GM19351 (cell line): ENCODE measurements at regions not wholly inside any gene's neighbourhood (a gene's known extent, or its start where the extent isn't known, plus 50 kb on each side); places are given as distances from the start of the nearest gene placed in this dataset.

Experiments
- ATAC-seq: cut with Tn5 transposase; IDR thresholded peaks from one replicate; pipeline ENCODE4 v1.9.1; 2021; ENCODE audit warnings: mild to moderate bottlenecking, moderate library complexity; ENCODE audit not compliant: unreplicated experiment

DNA sequence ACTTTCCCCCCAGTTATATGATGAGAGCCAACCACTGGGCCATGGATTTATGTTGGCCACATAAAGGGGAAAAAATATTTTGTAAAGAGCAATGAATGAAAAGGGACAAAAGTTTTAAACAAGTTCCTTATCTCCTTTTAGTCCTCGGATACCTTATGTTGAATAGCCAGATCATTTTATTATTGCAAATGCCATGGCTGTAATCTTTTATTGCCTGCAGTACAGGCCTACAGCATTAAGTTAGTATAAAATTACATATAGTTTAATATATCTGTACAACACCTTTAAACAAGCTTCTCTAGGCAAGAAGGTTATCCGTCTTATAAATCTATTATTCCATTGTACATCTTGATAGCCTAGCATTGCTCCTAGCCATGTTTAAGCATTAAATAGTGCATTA lies 93.9 kb upstream of the SLC35B3 start:
- no peak for ATAC-seq

DNA sequence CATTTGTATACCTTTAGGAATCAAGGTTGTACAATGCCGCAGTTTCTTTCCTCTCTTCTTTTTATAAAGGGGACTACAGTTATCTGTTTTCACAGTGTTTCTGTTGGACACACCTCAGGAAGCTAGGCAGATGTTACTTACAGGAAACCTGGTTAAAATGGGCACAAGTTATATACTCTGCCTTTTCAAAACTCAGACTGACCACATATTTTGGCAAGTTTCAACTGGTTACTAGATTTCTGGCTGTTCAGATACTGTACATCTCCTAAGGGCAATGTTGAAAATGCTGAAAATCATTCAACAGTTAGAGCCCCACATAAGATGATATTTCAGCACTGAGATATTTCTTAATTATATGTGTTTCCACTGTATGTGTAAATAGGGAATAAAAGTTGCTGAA lies 92.5 kb upstream of the SLC35B3 start:
- ATAC-seq: no peak

DNA sequence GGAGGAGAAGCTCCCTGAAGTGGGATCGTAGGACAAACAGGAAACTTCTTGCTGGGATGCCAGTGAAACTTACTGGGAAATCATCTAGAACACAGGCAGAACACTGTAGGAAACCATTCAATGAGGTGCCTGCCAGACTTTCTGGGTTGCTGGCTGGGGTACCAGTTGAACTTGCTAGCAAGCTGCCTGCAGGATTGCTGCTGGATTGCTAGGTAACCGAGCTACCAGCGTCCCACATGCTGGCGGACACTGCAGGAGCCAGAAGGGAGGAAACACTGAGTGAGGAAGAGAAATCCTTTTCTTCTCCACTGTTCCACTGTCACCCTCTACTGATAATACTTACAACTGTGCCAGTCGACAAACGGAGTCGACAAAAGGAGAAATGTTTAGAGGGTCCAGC lies 91.3 kb upstream of the SLC35B3 start:
- no peak for ATAC-seq

DNA sequence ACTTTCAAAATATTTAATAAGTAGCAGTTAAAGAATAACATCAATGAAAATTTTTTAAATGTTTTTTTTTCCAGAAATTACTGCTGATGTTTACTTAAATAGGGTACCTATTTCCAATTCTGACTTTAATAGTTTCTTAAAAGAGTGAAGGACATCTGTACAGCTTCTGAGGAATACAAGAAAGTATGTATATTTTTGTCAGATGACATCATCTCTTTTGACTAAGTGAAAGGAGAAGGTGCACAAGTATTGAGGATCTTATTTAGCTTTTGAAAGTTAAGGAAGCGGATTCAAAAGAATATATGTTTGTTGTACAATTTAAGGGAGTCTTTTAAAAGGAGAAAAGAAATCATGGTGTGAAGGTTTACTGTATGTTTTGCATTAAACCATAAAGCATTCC lies 90.0 kb upstream of the SLC35B3 start:
- no peak for ATAC-seq

DNA sequence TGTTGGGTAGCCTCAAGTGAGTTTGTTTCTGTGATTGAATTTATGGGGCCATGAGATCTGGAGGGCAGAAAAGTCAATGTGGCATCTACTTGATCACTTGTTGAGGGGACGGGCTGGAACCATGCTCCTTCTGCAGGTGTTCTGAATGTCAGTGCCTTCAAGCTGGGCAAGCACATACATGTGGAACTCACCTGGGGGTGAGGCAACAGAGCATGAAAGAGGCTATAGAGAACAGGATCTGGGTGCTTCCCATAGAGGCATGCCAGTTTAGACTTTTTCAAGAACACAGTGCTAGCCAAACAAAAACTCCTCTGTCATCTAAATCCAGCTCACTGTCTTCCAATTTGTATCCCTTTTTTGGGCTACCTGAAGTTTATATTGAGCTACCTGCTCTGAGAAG lies 77.8 kb upstream of the SLC35B3 start:
- no peak for ATAC-seq

DNA sequence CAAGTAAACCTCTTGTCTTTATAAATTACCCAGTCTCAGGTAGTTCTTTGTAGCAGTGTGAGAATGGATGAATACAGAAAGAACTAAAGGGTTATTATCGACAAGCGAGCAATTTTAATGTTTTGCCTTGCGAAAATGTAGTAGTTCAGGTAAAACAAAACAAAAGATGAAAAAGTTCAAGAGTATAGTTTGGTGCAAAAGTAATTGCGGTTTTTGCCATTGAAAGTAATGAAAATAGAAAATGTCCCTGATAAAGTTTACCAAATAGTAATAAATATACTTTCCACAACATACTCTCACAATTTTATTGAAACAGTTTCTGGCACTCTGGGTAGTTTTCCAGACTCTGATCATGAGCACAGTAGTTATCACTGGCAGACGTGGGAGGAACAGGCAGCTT lies 71.9 kb upstream of the SLC35B3 start:
- ATAC-seq: no peak

DNA sequence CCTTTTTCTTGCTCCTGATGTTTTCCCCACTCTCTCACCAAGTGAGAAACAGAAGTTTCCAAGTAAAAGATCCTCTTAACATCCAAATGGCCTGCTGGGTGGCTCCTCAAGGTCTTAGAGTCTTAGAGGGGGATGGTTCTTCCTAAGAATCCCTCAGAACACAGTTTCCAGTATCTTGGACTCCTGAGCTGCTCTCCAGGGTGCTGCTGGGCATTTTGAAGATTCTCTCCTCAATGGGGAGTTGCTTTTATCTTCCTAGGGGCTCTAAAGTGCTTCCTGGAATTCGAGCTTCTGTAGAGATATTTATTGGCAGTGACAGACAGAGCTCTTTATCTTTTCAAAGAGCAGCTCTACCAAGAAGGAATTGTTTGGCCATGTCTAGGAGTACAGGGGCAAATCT lies 70.8 kb upstream of the SLC35B3 start:
- ATAC-seq: no peak

DNA sequence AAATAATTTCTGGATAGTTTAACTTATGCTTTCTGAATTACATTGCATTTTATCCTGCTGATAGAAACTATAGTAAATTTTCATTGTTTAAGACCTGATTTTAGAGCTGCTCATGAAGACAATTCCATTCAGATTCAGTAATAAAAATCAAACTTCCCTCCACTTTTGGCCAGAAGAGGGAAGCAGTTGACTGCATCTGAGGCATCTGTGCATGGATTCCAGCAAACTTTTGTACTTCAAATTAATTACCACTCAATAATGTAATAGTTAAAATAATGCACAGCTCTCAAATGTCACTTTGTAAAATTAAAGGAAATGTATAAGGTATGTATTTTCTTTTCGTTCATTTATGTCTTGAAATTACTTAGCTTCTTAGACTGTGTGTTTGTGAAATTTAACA lies 64.2 kb upstream of the SLC35B3 start:
- ATAC-seq: no peak

DNA sequence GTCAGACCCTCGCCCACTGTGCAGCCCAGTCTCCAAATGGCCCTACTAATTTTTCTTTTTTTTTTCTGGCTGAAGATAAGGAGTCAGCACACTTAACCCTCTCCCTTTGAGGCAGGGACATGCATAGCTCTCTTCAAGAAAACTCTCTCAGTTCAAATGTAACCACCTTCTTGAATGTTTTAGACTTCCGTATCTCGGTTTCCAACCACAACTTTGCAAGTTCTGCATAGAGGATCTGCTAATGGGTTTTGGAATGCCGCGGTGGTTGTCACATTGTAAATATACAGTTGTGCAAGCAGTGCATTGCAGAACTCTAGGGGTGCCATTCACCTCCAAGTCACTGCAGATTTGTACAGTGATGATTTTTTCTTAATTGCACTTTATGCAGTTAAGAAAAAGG lies 59.4 kb upstream of the SLC35B3 start:
- no peak for ATAC-seq

DNA sequence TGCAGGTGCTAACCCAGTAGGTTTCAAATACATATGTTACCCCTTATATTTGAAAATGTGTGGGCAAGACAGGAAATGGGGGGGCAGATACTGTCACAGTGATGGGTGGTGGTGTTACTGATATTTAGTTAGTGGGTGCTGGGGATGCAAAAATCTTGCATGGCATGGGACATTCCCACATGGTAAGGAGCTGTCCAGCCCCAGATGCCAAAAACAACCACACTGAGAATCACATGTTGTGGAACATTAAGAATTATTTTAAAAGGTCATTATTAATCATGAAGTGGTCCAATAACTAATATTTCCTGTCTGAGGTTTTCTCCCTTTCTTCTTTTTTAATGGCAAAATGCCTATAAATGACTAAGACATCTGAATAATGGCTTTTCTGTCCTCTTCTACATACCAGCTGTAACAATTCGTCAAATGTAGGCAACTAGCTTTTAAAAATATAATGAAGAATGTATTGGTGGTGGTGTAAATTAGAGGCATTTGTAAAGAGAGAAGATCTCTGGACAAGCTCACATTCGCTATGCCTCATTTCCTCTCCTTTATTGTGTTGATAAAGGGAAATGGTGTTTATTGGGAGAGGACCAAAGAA lies 57.3 kb upstream of the SLC35B3 start:
- no peak for ATAC-seq
